GM19240 (cell line): ENCODE measurements at regions not wholly inside any gene's neighbourhood (a gene's known extent, or its start where the extent isn't known, plus 50 kb on each side); places are given as distances from the start of the nearest gene placed in this dataset.

Experiments
- DNase-seq: peaks from one replicate; pipeline ENCODE4 v3.0.0; 2011; ENCODE audit warnings: low spot score; ENCODE audit not compliant: insufficient read length

DNA sequence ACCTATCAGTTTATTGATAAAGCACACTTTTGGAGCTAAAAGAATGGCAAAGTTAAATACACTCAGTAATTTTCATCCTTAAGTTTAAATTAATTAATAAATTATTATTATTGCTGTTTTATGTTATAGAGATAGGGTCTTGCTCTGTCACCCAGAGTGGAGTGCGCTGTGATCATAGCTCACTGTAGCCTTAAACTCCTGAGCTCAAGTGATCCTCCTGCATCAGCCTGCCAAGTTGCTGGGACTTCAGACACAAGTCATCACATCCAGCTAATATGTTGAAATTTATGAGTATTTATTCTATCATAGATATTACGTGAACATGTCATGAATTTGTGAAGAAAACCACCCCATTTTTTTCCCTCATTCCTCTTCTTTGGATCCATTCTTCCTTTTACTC lies 64.2 kb downstream of the GJA1 start:
- DNase-seq = no peak

DNA sequence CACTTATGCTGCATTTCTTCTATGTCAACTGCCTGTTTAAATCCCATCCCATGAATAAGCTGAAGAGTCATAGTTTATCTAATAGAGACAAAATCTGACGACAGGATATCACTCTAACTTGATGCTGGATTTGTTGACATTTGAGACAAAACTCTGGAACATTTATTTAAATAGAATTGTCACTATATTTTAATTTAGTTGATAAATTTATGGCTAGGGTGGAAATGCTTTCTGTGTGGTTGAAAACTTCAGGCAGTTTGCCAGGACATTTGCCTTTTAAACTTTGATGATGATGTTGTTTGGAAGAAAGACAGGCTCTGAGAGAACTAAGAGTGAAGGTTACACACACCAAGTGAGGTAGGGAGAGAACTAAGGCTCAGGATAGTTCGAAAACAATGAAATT lies 68.1 kb downstream of the GJA1 start:
- no peak for DNase-seq

DNA sequence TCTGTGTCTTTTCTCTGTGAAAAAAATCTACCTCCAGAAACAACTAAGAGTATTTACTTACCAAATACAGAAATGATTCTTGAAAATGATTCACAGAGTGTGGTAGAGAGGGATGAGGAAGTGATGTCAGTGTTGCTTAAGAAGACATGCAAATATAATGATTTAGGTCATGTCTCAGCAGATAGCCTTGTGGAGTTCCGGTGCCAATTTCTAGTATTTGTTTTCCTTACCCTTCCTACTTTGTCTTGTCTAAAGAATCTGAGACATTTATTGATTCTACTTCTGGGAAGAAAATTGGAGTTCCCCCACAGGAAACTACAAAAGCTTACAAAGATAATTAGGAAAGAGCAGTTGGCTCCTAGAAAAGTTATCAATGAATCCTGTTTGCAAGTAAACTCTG lies 68.8 kb downstream of the GJA1 start:
- DNase-seq = no peak

DNA sequence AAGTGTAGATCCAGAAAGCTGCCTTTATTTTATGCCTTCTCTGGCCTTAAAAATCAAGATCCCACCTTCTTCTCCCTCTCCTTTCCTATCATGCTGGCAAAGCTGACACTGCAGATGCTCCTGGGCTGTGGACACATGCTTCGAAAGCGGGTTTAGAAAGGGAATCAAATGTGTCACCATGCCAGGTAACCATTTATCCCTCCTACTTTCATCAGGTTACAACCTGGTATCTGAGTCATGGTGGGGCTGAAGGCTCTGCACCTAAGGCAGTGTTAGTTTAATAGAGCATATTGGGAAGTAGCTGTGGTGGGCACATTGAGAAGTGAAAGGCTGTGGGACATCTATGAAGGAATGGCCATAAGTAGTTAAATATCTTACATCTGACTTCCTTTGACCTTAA lies 69.8 kb downstream of the GJA1 start:
- DNase-seq = no peak

DNA sequence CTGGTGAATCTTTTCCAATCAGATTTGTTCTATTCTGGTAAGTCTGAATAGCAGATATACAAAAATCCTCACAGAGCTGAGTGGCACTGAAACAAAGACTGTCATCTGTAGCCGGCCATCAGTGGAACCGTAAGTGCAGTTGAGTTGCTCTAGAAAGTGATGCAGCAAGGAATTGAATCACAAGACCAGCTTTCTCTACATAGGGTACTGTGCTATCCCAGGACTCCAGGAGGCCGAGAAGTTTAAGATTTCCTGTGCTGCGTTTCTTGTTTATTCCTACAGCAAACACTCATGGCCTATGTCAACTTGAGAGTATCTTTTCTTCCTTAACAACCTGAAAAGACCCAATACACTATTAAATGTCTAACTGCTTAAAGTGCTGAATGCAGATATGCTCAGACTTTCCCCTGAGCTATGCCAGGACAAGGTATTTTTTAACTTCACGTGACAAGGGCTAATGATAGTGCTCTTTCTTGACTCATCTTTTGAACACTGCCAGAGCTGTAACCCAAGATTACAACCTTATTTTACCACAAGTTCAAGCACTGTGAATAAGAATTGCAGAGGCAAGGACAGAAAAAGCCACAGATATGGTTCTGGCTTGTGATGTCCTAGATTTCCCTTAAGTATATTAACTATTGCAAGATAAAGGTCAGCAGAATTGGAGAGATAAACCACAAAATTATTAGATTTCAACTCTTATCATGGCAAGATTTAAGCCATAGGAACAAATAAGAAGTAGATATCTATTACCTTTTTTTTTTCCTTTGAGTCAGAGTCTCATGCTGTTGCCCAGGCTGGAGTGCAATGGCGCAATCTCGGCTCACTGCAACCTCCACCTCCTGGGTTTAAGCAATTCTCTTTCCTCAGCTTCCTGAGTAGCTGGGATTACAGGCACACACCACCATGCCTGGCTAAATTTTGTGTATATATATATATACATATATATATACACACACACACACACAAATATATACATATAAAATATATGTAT lies 71.6 kb downstream of the GJA1 start:
- no peak for DNase-seq

DNA sequence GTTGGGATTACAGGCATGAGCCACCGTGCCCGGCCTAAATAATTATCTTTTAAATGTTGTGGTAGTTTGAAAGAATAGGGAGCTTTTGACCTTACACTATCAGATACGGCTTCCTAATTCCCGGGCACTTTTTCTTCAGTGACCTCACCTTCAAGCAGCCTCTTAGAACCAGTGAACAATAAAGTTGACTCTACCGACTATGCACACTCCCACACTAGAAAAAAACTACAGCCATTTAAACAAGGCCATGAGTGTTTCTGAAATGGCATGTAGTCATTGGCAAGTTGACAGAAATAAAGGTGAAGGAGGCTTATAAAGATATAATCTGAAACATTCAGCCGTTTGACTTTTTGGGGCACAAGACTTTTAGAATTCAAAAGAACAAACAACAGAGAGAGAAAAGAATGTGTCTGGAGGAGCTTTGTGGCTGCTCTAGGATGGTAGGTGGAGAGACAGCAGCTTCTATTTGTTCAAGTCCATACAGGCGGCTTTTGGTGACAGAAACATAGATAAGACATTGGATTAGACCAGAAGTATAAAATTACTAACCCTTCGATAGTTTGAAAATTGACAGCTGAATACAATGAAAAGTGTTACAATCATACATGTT lies 75.2 kb downstream of the GJA1 start:
- DNase-seq = no peak

DNA sequence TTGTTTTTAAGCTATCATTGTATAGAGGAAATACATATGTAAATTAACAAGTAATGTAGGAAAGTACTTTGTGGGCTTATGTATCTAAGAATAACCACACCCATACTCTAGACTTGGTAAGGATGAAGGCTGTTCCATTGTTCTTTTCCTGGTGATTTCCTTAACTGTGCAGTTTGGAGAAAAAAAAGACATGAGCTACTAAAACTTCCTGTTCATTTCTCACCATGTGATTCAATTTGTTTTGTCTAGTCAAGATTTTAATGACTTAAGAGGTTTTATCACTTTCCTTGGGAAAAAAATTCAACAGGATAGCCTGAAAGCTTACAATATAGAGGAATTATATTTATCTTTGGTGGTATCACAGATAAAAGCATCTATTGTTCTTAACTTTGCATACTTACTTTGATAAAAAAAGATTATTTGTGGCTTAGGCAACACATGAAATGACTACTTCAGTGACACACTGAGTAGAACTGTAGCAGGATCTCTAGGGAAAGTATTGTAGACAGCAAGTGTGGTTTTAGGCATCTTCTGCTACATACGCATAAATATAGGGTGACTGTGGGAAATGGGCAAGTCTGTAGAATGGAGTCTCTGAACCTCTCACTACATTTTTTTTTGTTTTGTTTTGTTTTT lies 80.3 kb downstream of the GJA1 start:
- no peak for DNase-seq

DNA sequence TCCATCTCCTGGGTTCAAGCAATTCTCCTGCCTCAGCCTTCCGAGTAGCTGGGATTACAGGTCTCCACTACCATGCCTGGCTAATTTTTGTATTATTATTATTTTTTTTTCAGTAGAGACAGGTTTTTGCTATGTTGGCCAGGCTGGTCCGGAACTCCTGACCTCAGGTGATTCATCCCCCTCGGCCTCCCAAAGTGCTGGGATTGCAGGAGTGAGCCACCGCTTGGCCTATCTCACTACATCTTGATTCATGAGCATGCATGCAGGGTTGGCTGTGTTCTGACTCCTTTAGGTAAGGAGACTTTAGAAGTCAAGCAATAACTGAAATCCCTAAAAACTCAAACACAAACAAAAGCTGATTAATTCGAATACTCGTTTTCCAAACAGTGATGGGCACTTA lies 80.9 kb downstream of the GJA1 start:
- DNase-seq = no peak

DNA sequence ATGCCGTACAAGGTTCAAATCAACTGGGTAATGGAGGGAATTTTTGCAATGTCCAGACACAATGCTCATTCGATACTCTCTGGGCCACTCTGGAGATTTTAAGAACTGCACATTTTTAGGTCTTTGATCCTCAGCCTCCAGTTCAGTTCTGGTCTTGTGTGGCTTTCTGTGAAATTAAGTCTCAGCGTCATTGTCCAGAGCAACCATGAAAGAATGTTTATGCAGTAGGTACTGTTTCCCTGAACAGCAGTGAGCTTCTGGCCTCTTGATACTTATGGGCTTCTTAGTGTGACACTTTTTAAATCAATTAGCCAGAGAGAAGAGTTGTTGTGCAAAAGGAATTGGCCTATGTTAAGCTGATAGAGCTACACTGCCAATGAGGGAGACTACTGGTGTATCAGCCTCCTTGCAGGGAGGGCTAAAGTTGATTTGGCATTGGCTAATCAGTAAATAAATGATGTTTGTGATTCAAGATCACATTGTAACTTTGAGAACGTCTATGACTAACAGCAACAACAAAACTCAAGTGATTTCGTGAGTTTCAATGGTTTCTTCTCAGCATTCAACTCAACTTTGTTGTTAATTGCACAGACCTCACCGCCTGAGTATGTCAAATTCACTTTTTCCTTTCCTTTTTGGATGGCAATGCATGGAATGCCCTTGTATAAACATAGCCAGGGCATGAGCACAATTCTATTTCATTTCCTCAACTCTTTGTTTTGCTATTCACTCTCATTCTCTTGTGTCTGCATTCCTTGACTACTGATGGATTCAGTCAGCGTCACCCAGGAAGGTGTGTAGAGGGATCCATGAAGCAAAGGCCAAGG lies 85.1 kb downstream of the GJA1 start:
- no peak for DNase-seq

DNA sequence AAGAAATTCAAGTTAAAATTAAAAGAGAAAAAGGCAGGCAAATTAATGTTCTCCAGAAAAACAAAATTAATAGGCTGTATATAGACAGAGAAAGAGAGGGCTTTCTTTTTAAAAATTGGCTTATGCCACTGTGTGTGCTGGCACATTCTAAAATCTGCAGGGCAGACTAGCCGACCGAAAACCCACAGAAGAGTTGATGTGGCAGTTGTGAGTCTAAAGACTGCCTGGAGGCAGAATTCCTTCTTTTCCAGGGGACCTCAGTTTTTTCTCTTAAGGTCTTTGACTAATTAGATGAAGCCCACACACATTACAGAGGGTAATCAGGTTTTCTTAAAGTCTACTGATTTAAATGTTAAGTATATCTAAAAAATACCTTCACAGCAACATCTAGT lies 85.7 kb downstream of the GJA1 start:
- no peak for DNase-seq

DNA sequence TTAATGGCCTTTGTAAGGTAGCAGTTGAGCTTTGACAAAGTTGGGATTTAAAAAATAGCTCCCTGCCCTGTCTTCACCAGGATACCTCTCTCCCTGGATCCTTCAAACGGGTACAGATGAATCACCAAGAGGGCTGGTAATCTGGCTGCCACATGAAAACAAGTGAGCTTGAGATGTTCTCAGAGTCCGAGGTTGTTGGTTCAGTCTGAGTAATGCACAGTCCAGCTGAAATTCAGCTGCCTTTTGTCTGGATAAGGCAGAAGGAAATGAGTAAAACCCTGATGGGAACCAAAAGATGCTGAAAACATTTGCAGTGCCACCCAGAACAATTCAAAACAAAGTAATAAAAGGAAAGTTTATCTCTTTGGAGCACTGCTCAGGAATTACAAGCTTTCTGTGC lies 86.8 kb downstream of the GJA1 start:
- DNase-seq = no peak

DNA sequence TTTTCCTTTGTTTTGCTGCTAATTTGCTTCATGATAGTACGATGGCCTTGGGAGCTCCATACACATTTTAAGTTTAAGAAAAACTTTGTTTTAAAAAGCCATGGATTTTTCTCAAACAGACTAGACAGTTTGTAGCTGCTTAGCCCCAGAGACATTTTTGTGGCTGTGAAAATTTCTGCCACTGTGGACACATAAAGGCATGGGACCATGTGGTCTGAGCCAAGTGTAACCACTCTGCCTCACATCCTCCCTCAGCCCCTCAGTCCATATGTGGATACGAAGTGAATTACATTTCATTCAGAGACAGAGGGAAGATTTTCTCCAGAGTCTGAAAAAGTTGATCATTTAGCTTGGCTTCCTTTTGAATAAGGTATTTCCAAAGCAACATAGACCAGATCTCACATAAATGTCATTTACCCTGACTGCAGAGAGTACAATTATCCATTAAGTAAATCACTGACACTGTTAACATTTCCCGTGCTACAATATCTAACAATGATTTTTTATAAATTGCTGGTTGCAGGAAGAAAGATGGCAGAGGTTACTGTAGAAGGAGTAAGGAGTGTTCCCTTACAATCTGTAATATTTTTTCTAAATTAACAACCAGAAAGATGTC lies 87.4 kb downstream of the GJA1 start:
- DNase-seq = no peak

DNA sequence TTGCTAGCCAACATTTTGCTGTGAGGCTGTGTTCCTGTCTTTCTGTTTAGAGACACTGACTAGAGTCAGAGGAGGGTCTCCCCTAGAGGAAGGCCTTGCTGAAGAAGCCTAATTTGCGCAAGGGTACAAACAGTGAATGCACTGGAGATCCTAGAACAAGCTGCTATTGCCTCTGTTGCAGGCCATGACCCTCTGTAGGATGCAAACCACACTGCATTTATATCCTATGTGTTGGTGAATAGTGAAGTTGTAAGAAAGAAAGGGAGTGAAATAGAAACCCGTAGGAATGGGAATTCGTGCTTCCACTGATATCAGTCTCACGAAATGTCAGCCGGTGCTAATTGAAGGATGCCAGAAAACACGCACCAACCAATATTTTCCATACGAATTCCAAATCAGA lies 88.2 kb downstream of the GJA1 start:
- DNase-seq = no peak

DNA sequence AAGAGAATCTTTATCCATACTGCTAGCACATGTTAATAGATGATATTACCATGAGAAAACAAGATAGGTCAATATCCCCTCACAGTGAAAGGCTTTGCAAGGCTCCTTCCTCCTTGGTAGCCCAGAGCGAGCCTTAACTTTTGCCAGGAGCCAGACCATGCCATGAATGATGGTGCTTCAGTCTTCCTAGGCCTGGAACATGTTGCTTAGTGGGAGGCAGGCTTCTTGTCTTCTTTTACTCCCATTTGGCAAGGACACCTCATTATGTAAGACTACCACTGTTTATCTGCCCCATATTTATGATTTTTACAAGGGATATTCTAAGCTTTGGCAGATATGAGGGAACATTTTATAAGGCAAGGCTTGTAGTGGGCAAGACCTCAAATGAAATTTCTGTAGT lies 90.8 kb downstream of the GJA1 start:
- DNase-seq = no peak

DNA sequence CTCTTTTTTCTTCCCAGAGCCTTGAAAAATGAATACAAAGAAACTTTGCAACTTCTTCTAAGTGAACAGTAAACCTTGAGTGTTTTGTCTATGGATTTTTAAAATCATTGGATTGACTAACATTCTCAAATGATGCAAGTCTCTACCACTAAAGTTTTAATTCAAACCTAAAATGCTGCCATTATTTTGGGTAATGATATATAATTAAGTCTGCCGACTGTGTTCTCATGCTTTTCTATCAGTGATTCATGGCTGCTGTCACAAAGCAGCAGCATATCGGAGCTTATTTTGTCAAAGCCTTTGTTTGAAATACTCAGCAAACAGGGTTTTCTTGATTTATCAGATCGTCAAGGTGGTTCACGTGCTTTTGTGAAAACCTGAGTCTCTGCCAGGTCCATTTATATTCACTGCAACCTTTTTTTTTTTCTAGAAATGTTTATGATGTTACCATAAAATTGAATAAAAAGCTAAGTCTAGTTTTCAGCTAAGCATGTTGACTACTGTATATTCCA lies 96.3 kb downstream of the GJA1 start:
- no peak for DNase-seq

DNA sequence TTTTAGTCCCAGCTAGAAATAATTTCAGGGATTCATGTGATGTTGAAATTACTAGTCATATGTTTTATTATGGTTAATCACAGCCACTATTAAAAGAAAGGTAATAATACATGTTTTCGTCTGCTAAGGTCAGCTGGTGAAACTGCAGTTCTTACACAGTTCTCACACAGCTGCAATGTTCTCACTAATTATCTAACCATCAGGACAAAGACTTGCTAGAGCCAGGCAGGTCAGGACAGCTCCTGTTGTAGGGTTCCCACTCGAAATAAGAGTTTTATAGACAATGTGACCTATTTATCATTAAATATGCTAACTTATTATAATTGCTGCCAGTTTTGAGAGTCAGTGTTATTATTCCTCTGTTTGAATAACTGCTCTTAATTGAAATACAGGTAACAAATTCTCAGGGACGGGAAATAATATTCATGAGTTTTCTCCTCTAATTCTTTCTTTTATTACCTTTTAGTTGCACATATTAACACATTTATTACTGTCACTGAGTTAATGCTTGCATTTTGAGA lies 97.9 kb downstream of the GJA1 start:
- DNase-seq = no peak

DNA sequence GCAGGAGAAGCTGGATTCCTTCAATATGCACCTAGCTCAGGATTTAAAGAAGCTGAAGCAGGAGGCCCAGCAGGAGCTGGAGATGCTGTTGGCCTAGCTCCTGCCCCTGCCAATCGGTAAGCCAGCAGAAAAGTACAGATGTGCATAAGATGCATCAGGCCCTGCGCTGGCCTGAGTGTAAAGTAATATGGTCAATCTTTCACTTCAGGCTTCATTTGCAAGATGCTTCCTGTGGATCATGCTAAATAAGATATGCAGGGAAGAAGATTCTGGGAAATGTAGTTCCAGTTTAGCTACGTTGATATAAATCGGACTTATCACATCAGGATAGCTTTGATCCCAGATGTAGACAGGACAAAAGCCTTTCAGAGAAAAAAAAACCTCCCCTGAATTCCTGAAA lies 100.3 kb downstream of the GJA1 start:
- no peak for DNase-seq

DNA sequence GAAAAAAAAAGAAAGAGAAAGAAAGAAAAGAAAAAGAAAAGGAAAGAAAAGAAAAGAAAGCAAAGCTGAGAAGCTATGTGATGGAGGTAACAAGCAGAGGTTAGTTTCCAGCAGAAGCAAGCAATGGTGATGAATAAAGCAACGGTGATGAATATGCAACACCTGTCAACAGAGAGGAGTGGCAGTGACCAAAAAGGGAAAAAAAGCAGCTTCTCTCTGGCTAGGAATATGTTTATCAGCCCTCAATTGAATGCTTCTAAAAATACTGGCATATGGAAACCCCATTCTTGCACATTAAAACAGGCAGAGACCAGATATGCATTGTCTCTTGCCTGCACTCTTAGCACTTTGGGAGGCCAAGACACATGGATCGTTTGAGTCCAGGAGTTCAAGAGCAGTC lies 100.9 kb downstream of the GJA1 start:
- no peak for DNase-seq

DNA sequence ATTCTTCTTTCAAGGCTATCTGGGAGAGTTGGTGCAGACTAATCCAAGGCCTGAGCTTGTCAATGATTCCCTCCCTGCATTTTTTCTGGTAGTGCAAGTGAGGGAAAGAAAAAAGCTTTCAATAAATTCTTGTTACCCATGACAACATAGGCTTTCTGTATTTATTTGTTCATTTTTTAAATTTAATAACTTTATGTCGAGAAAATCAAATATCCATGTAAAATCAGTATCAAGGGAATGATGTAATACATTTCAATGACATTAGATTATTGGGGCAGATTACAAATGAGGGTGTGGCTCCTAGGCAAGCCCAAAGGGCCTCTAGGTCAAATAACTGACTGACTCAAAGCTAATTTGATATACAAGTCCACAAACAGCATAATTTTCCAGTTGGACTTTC lies 104.0 kb downstream of the GJA1 start:
- DNase-seq = no peak

DNA sequence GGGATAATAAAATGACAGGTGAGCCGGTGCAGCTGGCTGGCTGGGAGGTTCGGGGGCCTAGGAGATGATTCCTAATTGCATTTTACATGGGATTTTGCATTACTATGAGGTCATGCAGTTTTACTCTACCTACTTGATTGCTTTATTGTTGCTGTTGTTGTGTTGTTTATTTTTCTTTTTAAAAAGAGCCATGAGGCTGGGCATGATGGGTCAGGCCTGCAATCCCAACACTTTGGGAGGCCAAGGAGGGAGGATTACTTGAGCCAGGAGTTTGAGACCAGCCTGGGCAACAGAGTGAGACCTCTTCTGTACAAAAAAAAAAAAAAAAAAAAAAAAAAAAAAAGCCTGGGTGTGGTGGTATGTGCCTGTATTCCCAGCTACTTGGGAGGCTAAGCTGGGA lies 104.8 kb downstream of the GJA1 start:
- no peak for DNase-seq

DNA sequence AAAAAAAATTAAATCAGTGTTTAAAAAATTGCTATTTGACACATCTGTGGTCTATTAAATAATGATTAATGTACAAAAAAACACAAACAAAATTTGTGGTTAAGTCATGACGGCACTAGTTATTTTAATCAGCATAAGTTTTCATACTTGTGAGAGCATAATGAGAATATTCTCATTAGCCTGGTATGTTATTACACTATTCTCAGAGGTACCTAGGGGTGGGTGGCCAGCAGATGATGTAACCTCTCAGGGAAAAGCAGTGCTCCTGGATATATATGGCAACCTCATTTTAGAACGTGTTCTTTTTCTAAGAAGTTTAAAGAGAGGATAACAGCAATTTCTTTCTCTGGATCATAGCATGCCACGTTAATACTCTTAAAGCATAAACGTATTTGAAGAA lies 109.2 kb downstream of the GJA1 start:
- DNase-seq = no peak
